NCI-H345 treated with DMSO at 0.1 percent for 48 hours (cell line): ENCODE measurements at regions not wholly inside any gene's neighbourhood (a gene's known extent, or its start where the extent isn't known, plus 50 kb on each side); places are given as distances from the start of the nearest gene placed in this dataset.
"Not testable (repeated sequence)": the region's sequence is repeated elsewhere in the genome, so short reads cannot be mapped to it uniquely, and the experiment has no call there.

Source experiments
- DNase-seq: peaks from one replicate; lab custom pipeline; 2025; ENCODE audit not compliant: unreplicated experiment; lab: John Stamatoyannopoulos, UW

- no peak for DNase-seq
These were observed 196.3 kb downstream of the CSNK1G3 start for GRCh38 chr5:123708074-123708806.

GRCh38 chr5:123706531-123706930, 194.6 kb downstream of the CSNK1G3 start:
- no peak for DNase-seq

GRCh38 chr5:123705741-123706140, 193.8 kb downstream of the CSNK1G3 start:
- DNase-seq: no peak

GRCh38 chr5:123701511-123702200, 189.7 kb downstream of the CSNK1G3 start:
- DNase-seq: no peak

GRCh38 chr5:123700624-123701287, 188.8 kb downstream of the CSNK1G3 start:
- no peak for DNase-seq

- no peak for DNase-seq
These were observed 187.6 kb downstream of the CSNK1G3 start for GRCh38 chr5:123699571-123699970.

GRCh38 chr5:123698937-123699336, 187.0 kb downstream of the CSNK1G3 start:
- not testable (repeated sequence) for DNase-seq

- DNase-seq: no peak
These were observed 185.0 kb downstream of the CSNK1G3 start for GRCh38 chr5:123696921-123697341.

- no peak for DNase-seq
These were observed 178.8 kb downstream of the CSNK1G3 start for GRCh38 chr5:123690821-123691220.

- no peak for DNase-seq
These were observed 169.1 kb downstream of the CSNK1G3 start for GRCh38 chr5:123681061-123681460.

- DNase-seq: no peak
These were observed 161.1 kb downstream of the CSNK1G3 start for GRCh38 chr5:123673107-123673506.

- DNase-seq: no peak
These were observed 159.9 kb downstream of the CSNK1G3 start for GRCh38 chr5:123671711-123672456.

GRCh38 chr5:123671042-123671441, 159.1 kb downstream of the CSNK1G3 start:
- DNase-seq: peak; percentile 26
